PC-9 (cell line): ENCODE measurements at regions not wholly inside any gene's neighbourhood (a gene's known extent, or its start where the extent isn't known, plus 50 kb on each side); places are given as distances from the start of the nearest gene placed in this dataset.

Experiments
- CTCF ChIP-seq: fragments of 200-600 bp; sonication (generic); conservative IDR thresholded peaks from 2 replicates; pipeline ENCODE4 v1.6.1; 2017; ENCODE audit warnings: mixed run types, antibody characterized with exemption, mild to moderate bottlenecking, moderate library complexity
- EZH2 ChIP-seq: fragments of 200-600 bp; sonication (generic); IDR thresholded peaks from 2 replicates; pipeline ENCODE4 v1.8.0; 2017; ENCODE audit warnings: antibody characterized with exemption, low read depth

- TF ChIP-seq CTCF (no peak), EZH2 (no peak)
Measured at GRCh38 chr4:189861101-189861500, 79.6 kb upstream of the FRG1 start.
